ENCODE measurements at regions not wholly inside any gene's neighbourhood (a gene's known extent, or its start where the extent isn't known, plus 50 kb on each side); places are given as distances from the start of the nearest gene placed in this dataset.

DNA sequence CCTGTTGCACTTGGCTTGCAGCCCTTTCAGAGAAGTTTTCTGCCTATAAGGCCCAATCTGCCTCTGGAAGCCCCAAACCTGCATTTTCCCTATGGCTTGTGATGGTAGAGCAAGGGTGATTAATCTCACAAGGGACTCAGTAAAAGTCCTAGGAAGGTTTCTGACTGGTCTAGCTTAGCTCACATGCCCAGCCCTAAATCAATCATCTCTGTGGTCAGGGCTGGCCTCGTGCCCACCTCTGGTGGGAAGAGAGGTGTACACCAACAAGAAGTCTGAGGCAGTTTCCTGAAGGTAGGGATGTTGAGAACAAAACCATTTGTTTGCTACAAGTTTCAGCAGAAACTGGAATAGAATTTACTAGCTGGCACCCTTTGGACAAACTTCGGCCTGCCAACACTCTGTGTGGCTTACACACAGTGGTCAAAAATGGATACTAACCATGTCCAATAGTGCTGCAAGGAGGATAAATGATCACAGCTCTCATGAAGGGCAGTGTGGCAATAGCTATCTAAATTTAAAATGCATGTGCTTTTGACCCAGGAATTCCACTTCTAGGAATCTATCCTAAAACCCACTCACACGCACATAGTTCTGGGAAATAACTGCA is 96.4 kb downstream of the EN1 start:
- Histone ChIP-seq H2BK15ac (ENCODE audit: low read length) (no peak overlapping the region), H3K4me1 (ENCODE audit: control insufficient read depth in 2 of 2, insufficient read depth in 1 of 2, low read depth in 1 of 2, low read length in 2 of 2) (no peaks in the 10 kb centered on the region), H3K27ac (replicated peaks; ENCODE audit: low read length) (no peak overlapping the region), H3K36me3 (replicated peaks in 1 of 2; ENCODE audit: control insufficient read depth in 2 of 2, insufficient read depth in 2 of 2, low read length in 2 of 2) (no peaks in the 10 kb centered on the region), H2BK120ac (ENCODE audit: low read depth, low read length) (no peak overlapping the region), H3K4ac (ENCODE audit: low read length) (no peak overlapping the region), H3K9ac (ENCODE audit: low read depth, low read length, poor library complexity) (no peak overlapping the region), H4K8ac (ENCODE audit: low read depth, low read length) (no peak overlapping the region), H2AK5ac (ENCODE audit: low read depth, low read length) (no peak overlapping the region), H3K9me3 (replicated peaks in 1 of 2; ENCODE audit: control insufficient read depth in 2 of 2, insufficient read depth in 1 of 2, low read depth in 1 of 2, low read length in 2 of 2) (no peaks in the 10 kb centered on the region), H4K91ac (ENCODE audit: low read depth, low read length, poor library complexity) (no peak overlapping the region), H3K18ac (ENCODE audit: low read length) (no peak overlapping the region), H2AFZ (ENCODE audit: low read length) (no peak overlapping the region), H2BK12ac (ENCODE audit: low read length) (no peak overlapping the region), H3K79me1 (ENCODE audit: low read depth, low read length) (no peaks in the 10 kb centered on the region), H3K14ac (ENCODE audit: low read length) (no peak overlapping the region), H3K4me3 (ENCODE audit: low read length in 2 of 2) (no peak overlapping the region), H3K23ac (ENCODE audit: low read depth, low read length, poor library complexity) (no peak overlapping the region), H3K4me2 (ENCODE audit: insufficient read depth, low read length, poor library complexity, severe bottlenecking) (no peak overlapping the region), H3K27me3 (ENCODE audit: control insufficient read depth in 3 of 3, insufficient read depth in 3 of 3, low read depth in 1 of 3, low read length in 3 of 3) (no peaks in the 10 kb centered on the region), H2BK5ac (ENCODE audit: low read length) (no peak overlapping the region)
- no CpG with 5 or more reads among the region's 3 CpGs for WGBS, 2 donors (ENCODE audit: extremely low coverage in 2 of 2, insufficient read length in 2 of 2, insufficient replicate concordance in 1 of 2)
- DNase-seq (ENCODE audit: low spot score): no peak

DNA sequence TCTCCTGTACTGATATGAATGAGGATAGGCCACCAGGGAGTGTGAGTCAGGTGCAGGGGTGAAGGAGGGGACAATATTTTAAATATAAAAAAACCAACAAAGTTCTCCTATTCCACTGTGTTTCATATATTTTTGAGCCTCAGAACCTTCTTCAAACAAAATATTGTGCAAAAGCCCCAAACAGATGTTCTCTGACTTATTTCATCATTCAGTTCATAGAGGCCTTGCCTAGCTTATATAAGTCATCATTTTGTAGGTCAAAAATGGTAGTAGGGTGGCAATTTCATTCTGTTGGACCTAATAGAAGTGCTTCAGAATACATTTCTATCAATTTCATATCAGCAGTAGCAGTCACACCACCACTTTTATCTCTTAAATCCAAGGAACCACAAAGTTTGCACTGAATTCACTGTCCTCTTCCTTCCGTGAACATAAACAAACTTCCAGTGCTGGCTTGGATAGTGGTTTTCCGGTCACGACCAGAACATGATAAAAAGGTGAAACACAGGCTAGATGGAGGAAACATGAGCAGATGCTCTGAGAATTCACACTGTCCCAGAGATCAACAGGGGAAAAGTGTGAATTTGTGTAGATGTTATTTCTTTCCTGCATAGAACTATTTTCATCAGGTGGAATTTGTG is 99.1 kb downstream of the EN1 start:
- no peaks in the 10 kb centered on the region for H3K4me1 ChIP-seq (ENCODE audit: control insufficient read depth in 2 of 2, insufficient read depth in 1 of 2, low read depth in 1 of 2, low read length in 2 of 2)
- no peak overlapping the region for H2AK5ac ChIP-seq (ENCODE audit: low read depth, low read length)
- H3K79me1 ChIP-seq (ENCODE audit: low read depth, low read length): no peaks in the 10 kb centered on the region
- H2AFZ ChIP-seq (ENCODE audit: low read length): no peak overlapping the region
- no peak overlapping the region for H4K91ac ChIP-seq (ENCODE audit: low read depth, low read length, poor library complexity)
- no peak overlapping the region for H2BK15ac ChIP-seq (ENCODE audit: low read length)
- no peak overlapping the region for H2BK12ac ChIP-seq (ENCODE audit: low read length)
- H3K9me3 ChIP-seq (replicated peaks in 1 of 2; ENCODE audit: control insufficient read depth in 2 of 2, insufficient read depth in 1 of 2, low read depth in 1 of 2, low read length in 2 of 2): peaks cover 1 to 4% of the 10 kb centered on the region in 2 donors
- no peak for DNase-seq (ENCODE audit: low spot score)
- H3K4ac ChIP-seq (ENCODE audit: low read length): no peak overlapping the region
- H3K27ac ChIP-seq (replicated peaks; ENCODE audit: low read length): no peak overlapping the region
- H3K27me3 ChIP-seq (ENCODE audit: control insufficient read depth in 3 of 3, insufficient read depth in 3 of 3, low read depth in 1 of 3, low read length in 3 of 3): no peaks in the 10 kb centered on the region
- no peak overlapping the region for H3K18ac ChIP-seq (ENCODE audit: low read length)
- H3K4me3 ChIP-seq (ENCODE audit: low read length in 2 of 2): no peak overlapping the region
- no peak overlapping the region for H3K9ac ChIP-seq (ENCODE audit: low read depth, low read length, poor library complexity)
- H4K8ac ChIP-seq (ENCODE audit: low read depth, low read length): no peak overlapping the region
- H3K4me2 ChIP-seq (ENCODE audit: insufficient read depth, low read length, poor library complexity, severe bottlenecking): no peak overlapping the region
- no peak overlapping the region for H3K14ac ChIP-seq (ENCODE audit: low read length)
- no peaks in the 10 kb centered on the region for H3K36me3 ChIP-seq (replicated peaks in 1 of 2; ENCODE audit: control insufficient read depth in 2 of 2, insufficient read depth in 2 of 2, low read length in 2 of 2)
- no CpG with 5 or more reads among the region's 3 CpGs for WGBS, 2 donors (ENCODE audit: extremely low coverage in 2 of 2, insufficient read length in 2 of 2, insufficient replicate concordance in 1 of 2)
- H3K23ac ChIP-seq (ENCODE audit: low read depth, low read length, poor library complexity): no peak overlapping the region
- H2BK120ac ChIP-seq (ENCODE audit: low read depth, low read length): no peak overlapping the region
- no peak overlapping the region for H2BK5ac ChIP-seq (ENCODE audit: low read length)

DNA sequence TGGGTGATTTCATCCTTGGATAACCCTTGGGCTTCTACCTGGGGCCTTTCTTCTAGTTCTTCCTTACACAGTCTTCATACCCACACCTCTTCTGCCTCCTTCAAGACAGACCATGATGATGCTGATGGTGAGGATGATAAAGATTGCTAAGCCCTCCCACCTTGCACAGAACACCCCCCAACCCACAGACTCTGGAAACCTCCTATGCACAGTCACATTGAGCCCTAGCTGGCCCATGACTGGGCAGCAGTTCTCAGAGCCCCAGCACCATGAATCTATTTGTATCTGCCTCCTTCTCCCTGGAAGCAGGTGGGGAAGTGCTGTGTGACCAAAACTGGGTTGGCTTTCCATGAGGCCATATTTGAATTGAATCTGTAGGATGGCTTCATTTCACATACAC is 99.8 kb downstream of the EN1 start:
- Histone ChIP-seq H3K9ac (ENCODE audit: low read depth, low read length, poor library complexity) (no peak overlapping the region), H3K4me1 (ENCODE audit: control insufficient read depth in 2 of 2, insufficient read depth in 1 of 2, low read depth in 1 of 2, low read length in 2 of 2) (no peaks in the 10 kb centered on the region), H3K27me3 (ENCODE audit: control insufficient read depth in 3 of 3, insufficient read depth in 3 of 3, low read depth in 1 of 3, low read length in 3 of 3) (no peaks in the 10 kb centered on the region), H2AK5ac (ENCODE audit: low read depth, low read length) (no peak overlapping the region), H2BK15ac (ENCODE audit: low read length) (no peak overlapping the region), H3K4ac (ENCODE audit: low read length) (no peak overlapping the region), H3K4me2 (ENCODE audit: insufficient read depth, low read length, poor library complexity, severe bottlenecking) (no peak overlapping the region), H3K4me3 (ENCODE audit: low read length in 2 of 2) (no peak overlapping the region), H2BK12ac (ENCODE audit: low read length) (no peak overlapping the region), H3K23ac (ENCODE audit: low read depth, low read length, poor library complexity) (no peak overlapping the region), H2BK5ac (ENCODE audit: low read length) (no peak overlapping the region), H4K91ac (ENCODE audit: low read depth, low read length, poor library complexity) (no peak overlapping the region), H2AFZ (ENCODE audit: low read length) (no peak overlapping the region), H3K36me3 (replicated peaks in 1 of 2; ENCODE audit: control insufficient read depth in 2 of 2, insufficient read depth in 2 of 2, low read length in 2 of 2) (no peaks in the 10 kb centered on the region), H3K79me1 (ENCODE audit: low read depth, low read length) (no peaks in the 10 kb centered on the region), H3K9me3 (replicated peaks in 1 of 2; ENCODE audit: control insufficient read depth in 2 of 2, insufficient read depth in 1 of 2, low read depth in 1 of 2, low read length in 2 of 2) (peaks cover 3 to 4% of the 10 kb centered on the region in 2 donors), H3K14ac (ENCODE audit: low read length) (no peak overlapping the region), H4K8ac (ENCODE audit: low read depth, low read length) (no peak overlapping the region), H3K27ac (replicated peaks; ENCODE audit: low read length) (no peak overlapping the region), H3K18ac (ENCODE audit: low read length) (no peak overlapping the region), H2BK120ac (ENCODE audit: low read depth, low read length) (no peak overlapping the region)
- no peak for DNase-seq (ENCODE audit: low spot score)

DNA sequence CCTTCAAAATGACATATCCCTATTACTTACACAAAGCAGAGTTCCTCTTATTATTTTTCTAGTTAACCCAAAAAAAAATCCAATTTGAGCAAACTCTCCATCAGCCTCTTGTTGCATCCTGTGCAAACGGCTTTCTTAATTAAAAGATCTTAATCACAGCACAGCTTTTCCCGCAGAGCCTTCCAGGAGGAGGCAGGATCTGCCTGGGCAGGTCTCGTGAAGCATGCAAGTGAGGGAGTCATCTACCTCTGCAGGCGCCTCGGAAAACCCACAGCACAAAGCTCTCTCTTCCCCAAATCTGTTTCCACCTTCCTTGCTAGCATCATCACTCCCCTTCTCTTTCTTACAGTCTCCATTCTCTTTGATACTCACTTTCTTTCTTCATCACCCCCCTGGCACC is 100.4 kb downstream of the EN1 start:
- no peak overlapping the region for H2BK5ac ChIP-seq (ENCODE audit: low read length)

More for the DNA sequence above, 100.4 kb downstream of the EN1 start:
- no peak overlapping the region for H3K4me2 ChIP-seq (ENCODE audit: insufficient read depth, low read length, poor library complexity, severe bottlenecking)
- no peak overlapping the region for H2BK15ac ChIP-seq (ENCODE audit: low read length)
- H3K4me1 ChIP-seq (ENCODE audit: control insufficient read depth in 2 of 2, insufficient read depth in 1 of 2, low read depth in 1 of 2, low read length in 2 of 2): no peaks in the 10 kb centered on the region
- peaks cover 3 to 4% of the 10 kb centered on the region in 2 donors for H3K9me3 ChIP-seq (replicated peaks in 1 of 2; ENCODE audit: control insufficient read depth in 2 of 2, insufficient read depth in 1 of 2, low read depth in 1 of 2, low read length in 2 of 2)
- no peak overlapping the region for H3K9ac ChIP-seq (ENCODE audit: low read depth, low read length, poor library complexity)
- H2BK120ac ChIP-seq (ENCODE audit: low read depth, low read length): no peak overlapping the region
- H3K4ac ChIP-seq (ENCODE audit: low read length): no peak overlapping the region
- no peaks in the 10 kb centered on the region for H3K79me1 ChIP-seq (ENCODE audit: low read depth, low read length)
- H2AK5ac ChIP-seq (ENCODE audit: low read depth, low read length): no peak overlapping the region
- no CpG with 5 or more reads among the region's 5 CpGs for WGBS, 2 donors (ENCODE audit: extremely low coverage in 2 of 2, insufficient read length in 2 of 2, insufficient replicate concordance in 1 of 2)
- no peak overlapping the region for H3K14ac ChIP-seq (ENCODE audit: low read length)
- H3K36me3 ChIP-seq (replicated peaks in 1 of 2; ENCODE audit: control insufficient read depth in 2 of 2, insufficient read depth in 2 of 2, low read length in 2 of 2): no peaks in the 10 kb centered on the region
- no peak overlapping the region for H2AFZ ChIP-seq (ENCODE audit: low read length)
- no peak overlapping the region for H3K4me3 ChIP-seq (ENCODE audit: low read length in 2 of 2)
- H2BK12ac ChIP-seq (ENCODE audit: low read length): no peak overlapping the region
- no peak overlapping the region for H4K8ac ChIP-seq (ENCODE audit: low read depth, low read length)
- H4K91ac ChIP-seq (ENCODE audit: low read depth, low read length, poor library complexity): no peak overlapping the region
- DNase-seq (ENCODE audit: low spot score): no peak
- H3K23ac ChIP-seq (ENCODE audit: low read depth, low read length, poor library complexity): no peak overlapping the region
- H3K27me3 ChIP-seq (ENCODE audit: control insufficient read depth in 3 of 3, insufficient read depth in 3 of 3, low read depth in 1 of 3, low read length in 3 of 3): no peaks in the 10 kb centered on the region
- H3K18ac ChIP-seq (ENCODE audit: low read length): no peak overlapping the region
- H3K27ac ChIP-seq (replicated peaks; ENCODE audit: low read length): no peak overlapping the region
